ENCODE measurements at regions not wholly inside any gene's neighbourhood (a gene's known extent, or its start where the extent isn't known, plus 50 kb on each side); places are given as distances from the start of the nearest gene placed in this dataset.

DNA sequence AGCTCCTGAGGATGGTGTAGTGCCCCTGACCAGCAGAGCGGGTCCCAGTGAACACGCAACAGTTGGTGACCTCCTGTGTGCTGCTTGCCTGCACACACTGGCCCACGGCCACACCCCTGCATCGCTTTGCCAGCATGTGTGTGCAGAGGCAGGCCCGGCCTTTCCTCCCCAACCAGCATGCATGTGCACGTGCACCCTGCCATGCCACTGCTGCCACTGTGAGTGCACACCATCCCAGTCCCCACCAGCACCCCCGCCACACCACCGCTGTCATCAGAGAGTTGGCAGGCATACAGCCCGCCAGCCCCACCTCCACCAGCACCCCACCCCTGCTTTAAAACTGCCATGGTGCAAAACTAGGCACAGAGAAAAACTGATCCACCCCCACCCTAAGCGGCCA, 197.4 kb upstream of the SRD5A2 start:
- intact Hi-C loops (cut with DNase I) = no loop called here
- Histone ChIP-seq H3K9me3 (no peaks in the 10 kb centered on the region), H3K36me3 (no peaks in the 10 kb centered on the region), H3K4me3 (no peak overlapping the region), H3K27me3 (no peaks in the 10 kb centered on the region), H3K27ac (no peak overlapping the region), H3K4me1 (no peaks in the 10 kb centered on the region)
- TF ChIP-seq, protein P1, sequence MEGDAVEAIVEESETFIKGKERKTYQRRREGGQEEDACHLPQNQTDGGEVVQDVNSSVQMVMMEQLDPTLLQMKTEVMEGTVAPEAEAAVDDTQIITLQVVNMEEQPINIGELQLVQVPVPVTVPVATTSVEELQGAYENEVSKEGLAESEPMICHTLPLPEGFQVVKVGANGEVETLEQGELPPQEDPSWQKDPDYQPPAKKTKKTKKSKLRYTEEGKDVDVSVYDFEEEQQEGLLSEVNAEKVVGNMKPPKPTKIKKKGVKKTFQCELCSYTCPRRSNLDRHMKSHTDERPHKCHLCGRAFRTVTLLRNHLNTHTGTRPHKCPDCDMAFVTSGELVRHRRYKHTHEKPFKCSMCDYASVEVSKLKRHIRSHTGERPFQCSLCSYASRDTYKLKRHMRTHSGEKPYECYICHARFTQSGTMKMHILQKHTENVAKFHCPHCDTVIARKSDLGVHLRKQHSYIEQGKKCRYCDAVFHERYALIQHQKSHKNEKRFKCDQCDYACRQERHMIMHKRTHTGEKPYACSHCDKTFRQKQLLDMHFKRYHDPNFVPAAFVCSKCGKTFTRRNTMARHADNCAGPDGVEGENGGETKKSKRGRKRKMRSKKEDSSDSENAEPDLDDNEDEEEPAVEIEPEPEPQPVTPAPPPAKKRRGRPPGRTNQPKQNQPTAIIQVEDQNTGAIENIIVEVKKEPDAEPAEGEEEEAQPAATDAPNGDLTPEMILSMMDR (IDR thresholded peaks at IDR 0.05) = no peak
- TF ChIP-seq EP300 (IDR thresholded peaks at IDR 0.05) (no peak), POLR2AphosphoS5 (IDR thresholded peaks at IDR 0.05) (no peak), POLR2A (IDR thresholded peaks at IDR 0.05) (no peak)
- DNase-seq = no peak
- WGBS, 2 donors = 81% methylated on average over 10 of the region's 10 CpGs

- WGBS, 2 donors = 56 to 83% methylated on average over 2 of the region's 2 CpGs
Observed at GRCh38 chr2:31770741-31771140, 190.0 kb upstream of the SRD5A2 start.

DNA sequence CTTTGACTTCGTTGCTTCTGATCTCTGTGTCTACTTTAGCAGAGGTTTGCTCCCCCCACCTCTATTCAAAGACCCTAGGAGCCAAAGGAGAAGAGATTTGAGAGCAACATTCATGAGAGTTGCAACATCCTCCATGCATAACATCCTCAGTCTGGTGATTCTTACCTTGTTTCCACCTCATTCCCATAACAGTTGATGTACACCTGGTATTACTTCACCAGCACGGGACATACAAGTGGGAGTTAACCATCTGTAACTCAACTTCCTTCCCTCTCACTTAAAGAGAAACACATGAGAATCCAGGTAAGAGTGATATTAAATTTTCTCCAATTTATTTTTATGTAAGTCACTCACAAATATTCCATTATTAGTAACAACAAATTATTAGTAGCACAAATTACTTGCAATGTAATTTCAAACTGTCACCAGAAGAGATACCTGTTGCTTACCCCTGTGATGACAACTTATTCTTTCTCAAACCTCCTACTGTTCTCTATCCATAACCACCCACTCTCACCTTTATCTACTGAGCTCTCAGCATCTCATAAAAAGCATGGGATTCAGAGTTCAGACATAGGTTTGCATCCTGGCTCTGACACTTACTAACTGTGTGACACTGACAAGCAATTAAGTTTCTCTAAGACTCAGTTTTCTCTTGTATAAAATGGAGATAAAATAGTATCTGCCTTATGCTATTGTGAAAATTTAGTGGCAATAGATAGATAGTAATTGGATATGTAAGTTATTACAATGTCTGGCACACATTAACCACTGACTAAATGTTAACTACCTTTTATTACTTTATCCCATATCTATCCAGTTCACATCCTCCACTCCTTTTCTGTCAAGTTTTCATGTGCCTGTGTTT, 184.6 kb upstream of the SRD5A2 start:
- no peak for DNase-seq
- Histone ChIP-seq H3K4me1 (no peaks in the 10 kb centered on the region), H3K27me3 (no peaks in the 10 kb centered on the region), H3K27ac (no peak overlapping the region), H3K4me3 (no peak overlapping the region), H3K9me3 (no peaks in the 10 kb centered on the region), H3K36me3 (no peaks in the 10 kb centered on the region)
- intact Hi-C loops (cut with DNase I) = no loop called here
- 45 to 49% methylated on average over 2 of the region's 2 CpGs for WGBS, 2 donors
- TF ChIP-seq POLR2AphosphoS5 (IDR thresholded peaks at IDR 0.05) = no peak
- TF ChIP-seq, protein P1 (IDR thresholded peaks at IDR 0.05) = no peak
- no peak for TF ChIP-seq EP300 (IDR thresholded peaks at IDR 0.05)
- no peak for TF ChIP-seq POLR2A (IDR thresholded peaks at IDR 0.05)

More at GRCh38 chr2:31770741-31771140, 190.0 kb upstream of the SRD5A2 start:
- Histone ChIP-seq H3K4me1 (no peaks in the 10 kb centered on the region), H3K36me3 (no peaks in the 10 kb centered on the region), H3K4me3 (no peak overlapping the region), H3K9me3 (no peaks in the 10 kb centered on the region), H3K27ac (no peak overlapping the region), H3K27me3 (no peaks in the 10 kb centered on the region)
- TF ChIP-seq, protein P1 (IDR thresholded peaks at IDR 0.05) = no peak
- TF ChIP-seq POLR2AphosphoS5 (IDR thresholded peaks at IDR 0.05) (no peak), POLR2A (IDR thresholded peaks at IDR 0.05) (no peak), EP300 (IDR thresholded peaks at IDR 0.05) (no peak)
- DNase-seq = no peak
- intact Hi-C loops (cut with DNase I) = no loop called here

DNA sequence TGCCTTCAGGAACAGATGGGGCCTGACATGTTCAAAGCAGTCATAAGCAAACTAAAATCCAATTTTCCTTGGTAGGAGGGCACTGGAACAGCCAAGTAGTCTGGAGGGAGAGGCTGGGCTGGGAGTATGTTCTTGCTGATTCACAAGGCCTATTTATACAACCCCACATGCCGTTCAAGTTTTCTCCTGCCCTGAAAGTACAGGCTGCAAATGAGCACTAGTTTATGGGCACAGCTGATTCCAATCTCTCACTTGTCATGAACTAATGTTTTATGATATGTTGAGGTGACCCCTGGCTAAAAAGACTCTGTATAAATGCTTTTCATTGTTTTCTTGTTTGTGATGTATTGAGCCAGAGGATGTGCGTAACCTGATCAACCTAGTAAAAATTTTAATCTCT, 183.4 kb upstream of the SRD5A2 start:
- no peak overlapping the region for H3K27ac ChIP-seq
- TF ChIP-seq POLR2A (IDR thresholded peaks at IDR 0.05) = no peak
- no peak for TF ChIP-seq EP300 (IDR thresholded peaks at IDR 0.05)
- TF ChIP-seq, protein P1 (IDR thresholded peaks at IDR 0.05) = no peak
- intact Hi-C loops (cut with DNase I) = no loop called here
- DNase-seq = no peak
- no peaks in the 10 kb centered on the region for H3K9me3 ChIP-seq
- WGBS, 2 donors = 57 to 62% methylated on average over 2 of the region's 2 CpGs
- H3K4me3 ChIP-seq = no peak overlapping the region
- H3K4me1 ChIP-seq = no peaks in the 10 kb centered on the region
- H3K27me3 ChIP-seq = no peaks in the 10 kb centered on the region
- no peaks in the 10 kb centered on the region for H3K36me3 ChIP-seq
